Neural cell (in vitro differentiated cells): ENCODE measurements at regions not wholly inside any gene's neighbourhood (a gene's known extent, or its start where the extent isn't known, plus 50 kb on each side); places are given as distances from the start of the nearest gene placed in this dataset.
"Not testable (repeated sequence)": the region's sequence is repeated elsewhere in the genome, so short reads cannot be mapped to it uniquely, and the experiment has no call there.

Source experiments
- H2AFZ ChIP-seq: fragments of 200-600, 300-800 bp; sonication (generic), shearing (Covaris generic); 2 replicates; pipeline ENCODE4 v1.6.0; 2014; ENCODE audit warnings: low read depth, mild to moderate bottlenecking, antibody characterized with exemption, low read length, moderate library complexity
- H3F3A ChIP-seq: fragments of 200-600 bp; shearing (Covaris generic); 2 replicates; pipeline ENCODE4 v1.6.1; 2016; ENCODE audit warnings: mild to moderate bottlenecking, moderate library complexity, mixed read lengths, antibody characterized with exemption, low read length; ENCODE audit not compliant: insufficient read depth, poor library complexity, severe bottlenecking
- H3K27ac ChIP-seq: fragments of 200-600, 300-800 bp; sonication (generic), shearing (Covaris generic); 2 replicates; pipeline ENCODE4 v1.5.1; 2014; ENCODE audit warnings: mild to moderate bottlenecking, low read length, moderate library complexity
- H3K27me3 ChIP-seq: fragments of 300-800, 200-600 bp; sonication (generic), shearing (Covaris generic); 2 replicates; pipeline ENCODE4 v1.6.0; 2014; ENCODE audit warnings: mild to moderate bottlenecking, low read depth, low read length, moderate library complexity; ENCODE audit not compliant: insufficient read depth
- H3K36me3 ChIP-seq: fragments of 300-800, 200-600 bp; sonication (generic), shearing (Covaris generic); 2 replicates; pipeline ENCODE4 v1.5.1; 2014; ENCODE audit warnings: mild to moderate bottlenecking, antibody characterized with exemption, low read length, moderate library complexity; ENCODE audit not compliant: insufficient read depth
- H3K4me2 ChIP-seq: fragments of 300-800, 200-600 bp; sonication (generic), shearing (Covaris generic); 2 replicates; pipeline ENCODE4 v1.6.0; 2014; ENCODE audit warnings: mild to moderate bottlenecking, low read length
- H3K4me3 ChIP-seq: fragments of 300-800, 200-600 bp; sonication (generic), shearing (Covaris generic); 2 replicates; pipeline ENCODE4 v1.5.1; 2014; ENCODE audit warnings: mild to moderate bottlenecking, low read length, moderate library complexity
- H3K79me2 ChIP-seq: fragments of 200-600 bp; shearing (Covaris generic); replicated peaks from 2 replicates; pipeline ENCODE4 v1.6.0; 2014; ENCODE audit warnings: mild to moderate bottlenecking, low read length, moderate library complexity; ENCODE audit not compliant: insufficient read depth
- H3K9ac ChIP-seq: fragments of 300-800, 200-600 bp; sonication (generic), shearing (Covaris generic); 2 replicates; pipeline ENCODE4 v1.6.1; 2016; ENCODE audit warnings: mild to moderate bottlenecking, low read length, mixed read lengths
- H3K9me2 ChIP-seq: fragments of 200-600 bp; shearing (Covaris generic); 2 replicates; pipeline ENCODE4 v1.6.1; 2016; ENCODE audit warnings: mild to moderate bottlenecking, low read length, mixed read lengths; ENCODE audit not compliant: insufficient read depth
- H3K9me3 ChIP-seq: fragments of 200-600, 300-800 bp; sonication (generic), shearing (Covaris generic); 2 replicates; pipeline ENCODE4 v1.6.1; 2016; ENCODE audit warnings: mild to moderate bottlenecking, mixed run types, low read length, moderate library complexity, mixed read lengths
- H4K20me1 ChIP-seq: fragments of 200-600 bp; shearing (Covaris generic); 2 replicates; pipeline ENCODE4 v1.6.1; 2016; ENCODE audit warnings: mild to moderate bottlenecking, mixed run types; ENCODE audit not compliant: insufficient read depth
- EP300 ChIP-seq: fragments of 450-650 bp; conservative IDR thresholded peaks from 2 replicates; pipeline ENCODE4 v1.6.1; 2014; ENCODE audit warnings: antibody characterized with exemption, mild to moderate bottlenecking, moderate library complexity; ENCODE audit not compliant: poor library complexity, severe bottlenecking
- EZH2 ChIP-seq: fragments of 200-600, 300-800 bp; shearing (Covaris generic), sonication (generic); IDR thresholded peaks from 2 replicates; pipeline ENCODE4 v1.6.1; 2014; ENCODE audit warnings: antibody characterized with exemption, low read length, borderline replicate concordance, mild to moderate bottlenecking; ENCODE audit not compliant: insufficient read depth, poor library complexity, severe bottlenecking
- MXI1 ChIP-seq: fragments of 450-650 bp; conservative IDR thresholded peaks from 2 replicates; pipeline ENCODE4 v1.6.1; 2014; ENCODE audit warnings: antibody characterized with exemption, mild to moderate bottlenecking; ENCODE audit not compliant: poor library complexity, severe bottlenecking
- POLR2AphosphoS5 ChIP-seq: IDR thresholded peaks from 2 replicates; pipeline ENCODE4 v1.6.1; 2012
- RAD21 ChIP-seq: fragments of 450-650 bp; conservative IDR thresholded peaks from 2 replicates; pipeline ENCODE4 v1.6.1; 2014; ENCODE audit warnings: antibody characterized with exemption, mild to moderate bottlenecking, moderate library complexity
- SMC3 ChIP-seq: fragments of 450-650 bp; conservative IDR thresholded peaks from 2 replicates; pipeline ENCODE4 v1.6.1; 2014; ENCODE audit warnings: antibody characterized with exemption, mild to moderate bottlenecking, moderate library complexity; ENCODE audit not compliant: poor library complexity
- TAF1 ChIP-seq: IDR thresholded peaks from 2 replicates; pipeline ENCODE4 v1.6.1; 2012; ENCODE audit warnings: low read depth
- TF ChIP-seq, protein P1 (sequence below): fragments of 450-650 bp; IDR thresholded peaks from 2 replicates; pipeline ENCODE4 v1.5.1; 2014; ENCODE audit warnings: antibody characterized with exemption, mild to moderate bottlenecking, moderate library complexity; ENCODE audit not compliant: poor library complexity, severe bottlenecking
- TF ChIP-seq, protein P2 (sequence below): IDR thresholded peaks from 2 replicates; pipeline ENCODE4 v1.6.1; 2012; ENCODE audit warnings: borderline replicate concordance

DNA sequence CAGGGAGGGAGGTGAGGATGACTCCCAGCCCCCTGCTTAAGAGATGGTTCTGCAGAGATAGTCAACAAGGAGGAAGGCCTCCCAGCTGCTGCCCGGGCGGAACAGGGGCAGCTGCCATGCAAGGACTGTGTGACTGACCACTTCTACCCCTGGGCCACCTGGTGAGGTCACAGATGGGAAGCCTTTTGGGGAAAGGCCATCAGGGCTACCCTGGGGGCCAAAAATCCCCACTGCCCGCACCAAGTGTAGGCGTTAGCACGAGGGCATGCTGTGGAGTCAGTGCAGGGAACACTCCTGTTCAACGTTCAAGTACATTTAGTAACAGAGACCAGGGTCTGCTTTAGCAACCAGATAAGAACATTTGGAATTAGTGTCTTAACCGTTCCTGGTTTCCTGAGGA is 372.9 kb downstream of the BRD1 start:
- no peak overlapping the region for H2AFZ ChIP-seq
- H3K9me3 ChIP-seq: no peaks in the 10 kb centered on the region
- H3K79me2 ChIP-seq: no peaks in the 10 kb centered on the region
- H3K4me2 ChIP-seq: no peak overlapping the region
- no peaks in the 10 kb centered on the region for H4K20me1 ChIP-seq
- H3K9ac ChIP-seq: no peak overlapping the region
- no peak overlapping the region for H3K4me3 ChIP-seq
- H3K9me2 ChIP-seq: no peaks in the 10 kb centered on the region
- H3K27ac ChIP-seq: no peak overlapping the region
- H3F3A ChIP-seq: no peaks in the 10 kb centered on the region
- no peaks in the 10 kb centered on the region for H3K36me3 ChIP-seq
- TF ChIP-seq, protein P1, sequence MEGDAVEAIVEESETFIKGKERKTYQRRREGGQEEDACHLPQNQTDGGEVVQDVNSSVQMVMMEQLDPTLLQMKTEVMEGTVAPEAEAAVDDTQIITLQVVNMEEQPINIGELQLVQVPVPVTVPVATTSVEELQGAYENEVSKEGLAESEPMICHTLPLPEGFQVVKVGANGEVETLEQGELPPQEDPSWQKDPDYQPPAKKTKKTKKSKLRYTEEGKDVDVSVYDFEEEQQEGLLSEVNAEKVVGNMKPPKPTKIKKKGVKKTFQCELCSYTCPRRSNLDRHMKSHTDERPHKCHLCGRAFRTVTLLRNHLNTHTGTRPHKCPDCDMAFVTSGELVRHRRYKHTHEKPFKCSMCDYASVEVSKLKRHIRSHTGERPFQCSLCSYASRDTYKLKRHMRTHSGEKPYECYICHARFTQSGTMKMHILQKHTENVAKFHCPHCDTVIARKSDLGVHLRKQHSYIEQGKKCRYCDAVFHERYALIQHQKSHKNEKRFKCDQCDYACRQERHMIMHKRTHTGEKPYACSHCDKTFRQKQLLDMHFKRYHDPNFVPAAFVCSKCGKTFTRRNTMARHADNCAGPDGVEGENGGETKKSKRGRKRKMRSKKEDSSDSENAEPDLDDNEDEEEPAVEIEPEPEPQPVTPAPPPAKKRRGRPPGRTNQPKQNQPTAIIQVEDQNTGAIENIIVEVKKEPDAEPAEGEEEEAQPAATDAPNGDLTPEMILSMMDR: no peak
- no peak for TF ChIP-seq EZH2
- no peak for TF ChIP-seq SMC3
- TF ChIP-seq POLR2AphosphoS5: no peak
- TF ChIP-seq EP300: no peak
- TF ChIP-seq RAD21: no peak
- TF ChIP-seq TAF1: no peak
- no peak for TF ChIP-seq MXI1
- TF ChIP-seq, protein P2, sequence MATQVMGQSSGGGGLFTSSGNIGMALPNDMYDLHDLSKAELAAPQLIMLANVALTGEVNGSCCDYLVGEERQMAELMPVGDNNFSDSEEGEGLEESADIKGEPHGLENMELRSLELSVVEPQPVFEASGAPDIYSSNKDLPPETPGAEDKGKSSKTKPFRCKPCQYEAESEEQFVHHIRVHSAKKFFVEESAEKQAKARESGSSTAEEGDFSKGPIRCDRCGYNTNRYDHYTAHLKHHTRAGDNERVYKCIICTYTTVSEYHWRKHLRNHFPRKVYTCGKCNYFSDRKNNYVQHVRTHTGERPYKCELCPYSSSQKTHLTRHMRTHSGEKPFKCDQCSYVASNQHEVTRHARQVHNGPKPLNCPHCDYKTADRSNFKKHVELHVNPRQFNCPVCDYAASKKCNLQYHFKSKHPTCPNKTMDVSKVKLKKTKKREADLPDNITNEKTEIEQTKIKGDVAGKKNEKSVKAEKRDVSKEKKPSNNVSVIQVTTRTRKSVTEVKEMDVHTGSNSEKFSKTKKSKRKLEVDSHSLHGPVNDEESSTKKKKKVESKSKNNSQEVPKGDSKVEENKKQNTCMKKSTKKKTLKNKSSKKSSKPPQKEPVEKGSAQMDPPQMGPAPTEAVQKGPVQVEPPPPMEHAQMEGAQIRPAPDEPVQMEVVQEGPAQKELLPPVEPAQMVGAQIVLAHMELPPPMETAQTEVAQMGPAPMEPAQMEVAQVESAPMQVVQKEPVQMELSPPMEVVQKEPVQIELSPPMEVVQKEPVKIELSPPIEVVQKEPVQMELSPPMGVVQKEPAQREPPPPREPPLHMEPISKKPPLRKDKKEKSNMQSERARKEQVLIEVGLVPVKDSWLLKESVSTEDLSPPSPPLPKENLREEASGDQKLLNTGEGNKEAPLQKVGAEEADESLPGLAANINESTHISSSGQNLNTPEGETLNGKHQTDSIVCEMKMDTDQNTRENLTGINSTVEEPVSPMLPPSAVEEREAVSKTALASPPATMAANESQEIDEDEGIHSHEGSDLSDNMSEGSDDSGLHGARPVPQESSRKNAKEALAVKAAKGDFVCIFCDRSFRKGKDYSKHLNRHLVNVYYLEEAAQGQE: no peak
- H3K27me3 ChIP-seq: no peaks in the 10 kb centered on the region

DNA sequence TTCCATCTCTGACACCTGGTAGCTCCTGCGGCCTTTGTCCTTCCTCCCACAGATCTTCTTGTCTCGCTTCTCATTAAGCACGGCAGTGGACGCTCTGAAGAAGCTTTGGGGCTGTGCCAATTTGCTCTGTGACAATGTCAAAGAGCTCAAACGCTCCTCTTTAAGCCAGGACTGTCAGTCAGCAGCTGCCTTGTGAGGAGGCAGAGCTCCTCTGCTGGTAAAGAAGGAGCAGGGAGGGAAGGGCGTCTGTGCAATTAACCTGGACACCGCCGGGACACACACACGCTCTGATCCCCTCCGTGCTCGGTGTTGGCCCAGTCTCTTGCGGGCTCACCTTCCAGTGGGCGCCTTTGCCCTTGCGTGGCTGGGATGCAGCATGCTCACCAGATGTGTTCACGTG is 373.9 kb downstream of the BRD1 start:
- Histone ChIP-seq H3K4me2 (no peak overlapping the region), H3F3A (no peaks in the 10 kb centered on the region), H3K9ac (no peak overlapping the region), H4K20me1 (no peaks in the 10 kb centered on the region), H3K27me3 (no peaks in the 10 kb centered on the region), H3K4me3 (no peak overlapping the region), H3K36me3 (no peaks in the 10 kb centered on the region), H3K9me3 (no peaks in the 10 kb centered on the region), H2AFZ (no peak overlapping the region), H3K9me2 (no peaks in the 10 kb centered on the region), H3K79me2 (no peaks in the 10 kb centered on the region), H3K27ac (no peak overlapping the region)
- TF ChIP-seq RAD21 (no peak), TAF1 (no peak), MXI1 (no peak), SMC3 (no peak)
- TF ChIP-seq, protein P2: no peak
- TF ChIP-seq, protein P1: no peak

DNA sequence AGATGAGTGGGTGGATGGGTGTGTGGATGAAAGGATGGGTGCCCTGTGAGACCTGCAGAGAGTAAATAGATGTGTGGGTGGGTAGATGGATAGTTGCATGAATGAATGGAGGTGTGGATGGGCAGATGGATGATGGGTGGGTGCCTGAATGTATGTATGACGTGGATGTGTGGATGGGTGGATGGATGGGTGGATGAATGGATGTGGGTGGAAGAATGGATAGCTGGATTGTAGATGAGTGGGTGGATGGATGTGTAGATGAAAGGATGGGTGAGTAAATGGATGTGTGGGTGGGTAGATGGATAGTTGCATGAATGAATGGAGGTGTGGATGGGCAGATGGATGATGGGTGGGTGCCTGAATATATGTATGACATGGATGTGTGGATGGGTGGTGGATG is 374.7 kb downstream of the BRD1 start:
- not testable (repeated sequence) for H3K36me3 ChIP-seq, H4K20me1 ChIP-seq, H3K9me3 ChIP-seq, H3K4me2 ChIP-seq, H3K4me3 ChIP-seq, H3K27ac ChIP-seq, H3K9ac ChIP-seq, H2AFZ ChIP-seq, H3K27me3 ChIP-seq, H3K79me2 ChIP-seq, H3F3A ChIP-seq, H3K9me2 ChIP-seq
